H1 (cell line): ENCODE measurements at regions not wholly inside any gene's neighbourhood (a gene's known extent, or its start where the extent isn't known, plus 50 kb on each side); places are given as distances from the start of the nearest gene placed in this dataset.

Source experiments
- CTCF ChIA-PET: fragments of 300-600 bp; sonication (Branson Sonifier 250); formaldehyde crosslinking; loops from one replicate; lab custom pipeline; 2021; ENCODE audit not compliant: partially characterized antibody; lab: Charles Lee
- POLR2A ChIA-PET: fragments of 300-600 bp; sonication (Branson Sonifier 250); formaldehyde crosslinking; loops from one replicate; lab custom pipeline; 2021; ENCODE audit warnings: inconsistent platforms; ENCODE audit not compliant: partially characterized antibody; lab: Charles Lee
- DNase-seq, 2 experiments: peaks; one replicate each; pipeline versions ENCODE4 v3.0.0 to v3.0.0-alpha.2; 2010 to 2022; ENCODE audit warnings: low spot score in 2 of 2, low read depth in 1 of 2, mixed read lengths in 1 of 2
- FAIRE-seq: peaks from 2 replicates; lab custom pipeline; 2011; peaks lifted over from hg19 to GRCh38; lab: Jason Lieb, UNC
- H2AFZ ChIP-seq: 2 replicates; pipeline ENCODE4 v1.8.1; 2012; ENCODE audit warnings: low read length, inconsistent platforms
- H2AK5ac ChIP-seq: 2 replicates; pipeline ENCODE4 v1.6.1; 2013; ENCODE audit warnings: low read depth, low read length
- H2BK120ac ChIP-seq: replicated peaks from 2 replicates; pipeline ENCODE3; 2013; ENCODE audit warnings: low read depth, low read length, inconsistent platforms
- H2BK12ac ChIP-seq: 2 replicates; pipeline ENCODE4 v1.6.1; 2013; ENCODE audit warnings: low read depth, low read length
- H2BK15ac ChIP-seq: 2 replicates; pipeline ENCODE4 v1.6.1; 2013; ENCODE audit warnings: low read length
- H2BK20ac ChIP-seq: 2 replicates; pipeline ENCODE4 v1.6.1; 2013; ENCODE audit warnings: low read length
- H2BK5ac ChIP-seq: 2 replicates; pipeline ENCODE4 v1.6.1; 2013; ENCODE audit warnings: low read depth, low read length
- H3K14ac ChIP-seq: 2 replicates; pipeline ENCODE4 v1.6.1; 2013; ENCODE audit warnings: inconsistent platforms; ENCODE audit not compliant: insufficient read length
- H3K18ac ChIP-seq: 2 replicates; pipeline ENCODE4 v1.6.1; 2013; ENCODE audit warnings: low read length; ENCODE audit errors: extremely low read depth
- H3K23ac ChIP-seq: 2 replicates; pipeline ENCODE4 v1.6.1; 2013; ENCODE audit warnings: inconsistent platforms; ENCODE audit not compliant: insufficient read length
- H3K23me2 ChIP-seq: 2 replicates; pipeline ENCODE4 v1.6.1; 2013; ENCODE audit warnings: low read depth, low read length
- H3K27ac ChIP-seq: 2 replicates; pipeline ENCODE4 v1.6.1; 2011; ENCODE audit warnings: low read depth, low read length, inconsistent platforms
- H3K27me3 ChIP-seq, 4 experiments: replicated peaks in 1 of 4; 1 replicate in 1 of 4; 2 replicates in 3 of 4; pipeline versions ENCODE4 v1.6.1 to v1.8.1; 2011 to 2013; ENCODE audit warnings: low read length in 3 of 4, mild to moderate bottlenecking in 3 of 4, inconsistent platforms in 2 of 4, mixed read lengths in 2 of 4, moderate library complexity in 1 of 4; ENCODE audit not compliant: control insufficient read depth in 3 of 4, insufficient read depth in 3 of 4; ENCODE audit errors: extremely low read depth in 1 of 4
- H3K36me3 ChIP-seq, 4 experiments: 2 replicates each; pipeline versions ENCODE4 v1.6.1 to v1.8.1; 2011 to 2013; ENCODE audit warnings: mild to moderate bottlenecking in 4 of 4, low read length in 3 of 4, moderate library complexity in 2 of 4, control low read depth in 1 of 4, inconsistent platforms in 1 of 4; ENCODE audit not compliant: insufficient read depth in 4 of 4, control insufficient read depth in 2 of 4
- H3K4ac ChIP-seq: replicated peaks from 2 replicates; pipeline ENCODE3; 2013; ENCODE audit warnings: low read length, low read depth, mixed read lengths, inconsistent platforms; ENCODE audit not compliant: insufficient read length
- H3K4me1 ChIP-seq, 4 experiments: replicated peaks in 1 of 4; 1 replicate in 1 of 4; 2 replicates in 3 of 4; pipeline versions ENCODE4 v1.6.1 to v1.8.1; 2011 to 2013; ENCODE audit warnings: low read length in 3 of 4, inconsistent platforms in 2 of 4, mixed read lengths in 1 of 4; ENCODE audit not compliant: insufficient read depth in 4 of 4, control insufficient read depth in 3 of 4
- H3K4me2 ChIP-seq, 2 experiments: 2 replicates each; pipeline versions ENCODE4 v1.6.1 to v1.8.1; 2011 to 2013; ENCODE audit warnings: low read depth in 2 of 2, low read length in 2 of 2, control low read depth in 1 of 2, inconsistent platforms in 1 of 2, mild to moderate bottlenecking in 1 of 2; ENCODE audit not compliant: insufficient read depth in 1 of 2
- H3K4me3 ChIP-seq, 4 experiments: fragments of 200-600, 300-600 bp in 1 of 4; sonication (generic), shearing (Covaris generic), sonication (Bioruptor Twin) in 1 of 4; 2 replicates each; pipeline versions ENCODE4 v1.5.1 to v1.8.1; 2011 to 2016; ENCODE audit warnings: low read length in 4 of 4, low read depth in 3 of 4, control low read depth in 2 of 4, inconsistent platforms in 2 of 4, mild to moderate bottlenecking in 2 of 4, mixed read lengths in 1 of 4, moderate library complexity in 1 of 4; ENCODE audit not compliant: insufficient read depth in 2 of 4; ENCODE audit errors: extremely low read depth in 1 of 4
- H3K56ac ChIP-seq: replicated peaks from 2 replicates; pipeline ENCODE3; 2013; ENCODE audit warnings: low read depth, mild to moderate bottlenecking, mixed read lengths, low read length, inconsistent platforms; ENCODE audit not compliant: insufficient read length
- H3K79me1 ChIP-seq: 2 replicates; pipeline ENCODE4 v1.6.1; 2013; ENCODE audit warnings: low read depth, low read length, control low read depth
- H3K79me2 ChIP-seq, 2 experiments: 2 replicates each; pipeline versions ENCODE4 v1.6.1 to v1.8.1; 2012 to 2013; ENCODE audit warnings: low read length in 2 of 2, mild to moderate bottlenecking in 2 of 2, inconsistent platforms in 1 of 2; ENCODE audit not compliant: insufficient read depth in 2 of 2, control insufficient read depth in 1 of 2
- H3K9ac ChIP-seq, 4 experiments: replicated peaks in 1 of 4; 1 replicate in 1 of 4; 2 replicates in 3 of 4; pipeline versions ENCODE4 v1.6.1 to v1.8.1; 2011 to 2013; ENCODE audit warnings: low read depth in 3 of 4, low read length in 3 of 4, control low read depth in 2 of 4, mild to moderate bottlenecking in 2 of 4, moderate library complexity in 2 of 4, inconsistent platforms in 1 of 4; ENCODE audit errors: extremely low read depth in 1 of 4
- H3K9me3 ChIP-seq, 2 experiments: 2 replicates each; pipeline versions ENCODE4 v1.6.1 to v1.8.1; 2012 to 2013; ENCODE audit warnings: mild to moderate bottlenecking in 2 of 2, moderate library complexity in 2 of 2, control low read depth in 1 of 2, inconsistent platforms in 1 of 2, low read depth in 1 of 2, low read length in 1 of 2, mixed read lengths in 1 of 2; ENCODE audit not compliant: insufficient read depth in 2 of 2
- H4K20me1 ChIP-seq, 2 experiments: replicated peaks in 1 of 2; 2 replicates each; pipeline versions ENCODE3 to v1.8.1; 2011 to 2013; ENCODE audit warnings: inconsistent platforms in 2 of 2, low read length in 2 of 2, mild to moderate bottlenecking in 1 of 2; ENCODE audit not compliant: insufficient read depth in 2 of 2, control insufficient read depth in 1 of 2
- H4K5ac ChIP-seq: 2 replicates; pipeline ENCODE4 v1.6.1; 2013; ENCODE audit warnings: low read length, low read depth, mixed read lengths, inconsistent platforms; ENCODE audit not compliant: insufficient read length
- H4K8ac ChIP-seq: 2 replicates; pipeline ENCODE4 v1.8.0; 2013; ENCODE audit warnings: mild to moderate bottlenecking, moderate library complexity, low read length, inconsistent platforms; ENCODE audit not compliant: insufficient read depth; ENCODE audit errors: extremely low read depth
- H4K91ac ChIP-seq: replicated peaks from 2 replicates; pipeline ENCODE3; 2013; ENCODE audit warnings: low read length, mixed read lengths, inconsistent platforms; ENCODE audit not compliant: insufficient read length
- BRCA1 ChIP-seq: IDR thresholded peaks from 2 replicates; pipeline ENCODE4 v1.6.1; 2012; ENCODE audit warnings: low read depth, low read length, improper control_type of control experiment
- CTBP2 ChIP-seq: IDR thresholded peaks from 2 replicates; pipeline ENCODE4 v1.7.0; 2011; ENCODE audit warnings: borderline replicate concordance, mild to moderate bottlenecking, moderate library complexity, mixed read lengths, low read length; ENCODE audit not compliant: insufficient read depth, insufficient read length
- GABPA ChIP-seq: IDR thresholded peaks from 2 replicates; pipeline ENCODE4 v1.6.1; 2011; ENCODE audit warnings: mild to moderate bottlenecking, low read length, moderate library complexity, borderline replicate concordance; ENCODE audit not compliant: insufficient read depth
- POLR2A ChIP-seq, 2 experiments: IDR thresholded peaks; 1 replicate in 1 of 2; 2 replicates in 1 of 2; pipeline ENCODE4 v1.6.1; 2011; ENCODE audit warnings: low read depth in 2 of 2, low read length in 2 of 2, mild to moderate bottlenecking in 2 of 2; ENCODE audit errors: control extremely low read depth in 1 of 2
- RNF2 ChIP-seq: fragments of 200-900, 300-1000 bp; sonication (generic); IDR thresholded peaks from 2 replicates; pipeline ENCODE4 v1.7.1; 2016; ENCODE audit warnings: borderline replicate concordance, low read depth, mild to moderate bottlenecking, antibody characterized with exemption, low read length; ENCODE audit not compliant: poor library complexity, severe bottlenecking; ENCODE audit errors: missing control alignments
- TAF1 ChIP-seq: IDR thresholded peaks from 2 replicates; pipeline ENCODE4 v1.6.1; 2011; ENCODE audit warnings: mild to moderate bottlenecking, low read depth, low read length
- ZNF274 ChIP-seq: IDR thresholded peaks from 2 replicates; pipeline ENCODE4 v1.7.0; 2012; ENCODE audit warnings: low read length, borderline replicate concordance; ENCODE audit errors: extremely low read depth
- WGBS, 2 experiments: shearing (Covaris generic) in 1 of 2; methylation state at CpG; one replicate each; pipeline versions ENCODE4 v1.1.6 to v1.1.7; 2013 to 2015; ENCODE audit warnings: low lambda C conversion rate in 2 of 2, mixed read lengths in 2 of 2, inconsistent platforms in 1 of 2, low coverage in 1 of 2, missing lambda C conversion rate in 1 of 2; ENCODE audit not compliant: insufficient replicate concordance in 2 of 2, insufficient coverage in 1 of 2, insufficient read length in 1 of 2; ENCODE audit errors: extremely low coverage in 1 of 2, missing lambda C conversion rate in 1 of 2; 5-methylcytosine and 5-hydroxymethylcytosine counted together
- TF ChIP-seq, protein P1 (sequence below): IDR thresholded peaks from 2 replicates; pipeline ENCODE4 v1.6.1; 2012; ENCODE audit warnings: inconsistent platforms

DNA sequence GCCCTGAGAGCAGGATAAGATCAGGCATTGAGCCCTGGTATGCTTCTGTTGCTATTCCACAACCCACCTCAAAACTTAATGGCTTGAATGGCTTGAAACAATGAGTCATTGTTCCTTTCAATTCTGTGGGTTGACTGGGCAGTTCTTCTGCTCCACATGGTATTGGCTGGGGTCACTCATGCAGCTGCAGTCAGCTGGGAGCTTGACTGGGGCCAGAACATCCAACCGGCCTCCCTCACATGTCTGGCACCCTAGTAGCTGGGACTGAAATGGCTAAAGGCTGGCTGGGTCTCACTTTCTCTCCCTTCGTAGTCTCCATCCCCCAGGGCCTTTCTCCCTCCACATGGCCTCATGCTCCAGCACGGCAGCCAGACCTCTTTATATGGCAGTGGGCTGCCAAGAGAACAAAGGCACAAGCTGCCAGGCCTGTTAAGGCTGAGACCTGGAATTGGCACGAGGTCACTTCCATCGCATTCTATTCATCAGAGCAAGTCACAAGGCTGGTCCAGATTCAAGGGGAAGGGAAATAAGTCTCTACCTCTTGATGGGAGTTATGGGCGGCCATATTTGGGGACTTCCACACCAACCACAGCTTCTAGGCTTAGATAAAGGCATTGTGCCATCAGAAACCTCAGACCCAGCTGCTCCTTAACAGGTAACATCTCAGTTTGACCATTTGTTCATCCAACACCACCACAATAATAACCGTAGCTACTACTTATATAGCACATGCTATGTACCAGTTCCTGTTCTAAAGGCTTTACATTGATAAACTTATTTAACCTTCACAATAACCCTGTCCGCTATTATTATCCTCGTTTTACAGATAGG is 159.7 kb upstream of the ATP6AP2 start:
- Histone ChIP-seq H2AK5ac (no peak overlapping the region), H3K36me3 (no peaks in the 10 kb centered on the region), H3K79me2 (no peaks in the 10 kb centered on the region), H3K9ac (no peak overlapping the region), H3K9me3 (no peaks in the 10 kb centered on the region; a peak in 1 of 4 replicates), H3K18ac (no peak overlapping the region), H3K4ac (no peak overlapping the region), H4K20me1 (no peaks in the 10 kb centered on the region), H4K91ac (no peak overlapping the region), H3K23ac (no peak overlapping the region), H3K4me3 (no peak overlapping the region), H4K8ac (no peak overlapping the region), H2BK120ac (no peak overlapping the region), H2BK12ac (no peak overlapping the region), H3K27me3 (no peaks in the 10 kb centered on the region), H2AFZ (no peak overlapping the region), H2BK20ac (no peak overlapping the region), H2BK15ac (no peak overlapping the region), H3K14ac (no peak overlapping the region), H3K4me1 (no peaks in the 10 kb centered on the region), H3K23me2 (no peaks in the 10 kb centered on the region), H3K79me1 (no peaks in the 10 kb centered on the region), H3K27ac (no peak overlapping the region), H3K56ac (no peak overlapping the region), H2BK5ac (no peak overlapping the region), H4K5ac (no peak overlapping the region), H3K4me2 (no peak overlapping the region)
- ChIA-PET POLR2A (no interaction called here), CTCF (interaction anchor here (0.6 kb wide), 1 partner anchor 505 kb away, joined by 3 read pairs; no protein-coding TSS in a partner anchor)
- TF ChIP-seq ZNF274 (no peak), BRCA1 (no peak), GABPA (no peak), CTBP2 (no peak), TAF1 (no peak), RNF2 (no peak), POLR2A (IDR thresholded peaks at IDR 0.05; ENCODE audit: control extremely low read depth in 1 of 2, low read depth in 2 of 2, low read length in 2 of 2) (no peak)
- TF ChIP-seq, protein P1, sequence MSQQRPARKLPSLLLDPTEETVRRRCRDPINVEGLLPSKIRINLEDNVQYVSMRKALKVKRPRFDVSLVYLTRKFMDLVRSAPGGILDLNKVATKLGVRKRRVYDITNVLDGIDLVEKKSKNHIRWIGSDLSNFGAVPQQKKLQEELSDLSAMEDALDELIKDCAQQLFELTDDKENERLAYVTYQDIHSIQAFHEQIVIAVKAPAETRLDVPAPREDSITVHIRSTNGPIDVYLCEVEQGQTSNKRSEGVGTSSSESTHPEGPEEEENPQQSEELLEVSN, result peak; percentile 19; the same call in 1 of the 2 replicates
- FAIRE-seq (no peak), DNase-seq (no peak)
- WGBS, 2 experiments, result 81% methylated on average over 7 of the region's 9 CpGs; no CpG with 5 or more reads in 1 of the 2 experiments
